ENCODE measurements at regions not wholly inside any gene's neighbourhood (a gene's known extent, or its start where the extent isn't known, plus 50 kb on each side); places are given as distances from the start of the nearest gene placed in this dataset.
"Not testable (repeated sequence)": the region's sequence is repeated elsewhere in the genome, so short reads cannot be mapped to it uniquely, and the experiment has no call there.

DNA sequence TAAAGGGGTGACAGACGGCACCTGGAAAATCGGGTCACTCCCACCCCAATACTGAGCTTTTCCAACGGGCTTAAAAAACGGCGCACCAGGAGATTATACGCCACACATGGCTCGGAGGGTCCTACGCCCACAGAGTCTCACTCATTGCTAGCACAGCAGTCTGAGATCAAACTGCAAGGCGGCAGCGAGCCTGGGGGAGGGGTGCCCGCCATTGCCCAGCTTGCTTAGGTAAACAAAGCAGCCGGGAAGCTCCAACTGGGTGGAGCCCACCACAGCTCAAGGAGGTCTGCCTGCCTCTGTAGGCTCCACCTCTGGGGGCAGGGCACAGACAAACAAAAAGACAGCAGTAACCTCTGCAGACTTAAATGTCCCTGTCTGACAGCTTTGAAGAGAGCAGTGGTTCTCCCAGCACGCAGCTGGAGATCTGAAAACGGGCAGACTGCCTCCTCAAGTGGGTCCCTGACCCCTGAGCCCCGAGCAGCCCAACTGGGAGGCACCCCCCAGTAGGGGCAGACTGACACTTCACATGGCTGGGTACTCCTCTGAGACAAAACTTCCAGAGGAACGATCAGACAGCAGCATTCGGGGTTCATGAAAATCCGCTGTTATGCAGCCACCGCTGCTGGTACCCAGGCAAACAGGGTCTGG lies 162.8 kb upstream of the GJE1 start:
- TF ChIP-seq POLR2A, CTCF (IDR thresholded peaks at IDR 0.05): not testable (repeated sequence)
